ENCODE measurements at regions not wholly inside any gene's neighbourhood (a gene's known extent, or its start where the extent isn't known, plus 50 kb on each side); places are given as distances from the start of the nearest gene placed in this dataset.

GRCh38 chr7:46026741-46027140 lies 105.7 kb upstream of the IGFBP3 start:
- TF ChIP-seq CTCF (IDR thresholded peaks at IDR 0.05; ENCODE audit: low read depth, low read length) (no peak), POLR2A (IDR thresholded peaks at IDR 0.05; ENCODE audit: extremely low read depth, insufficient read length) (no peak)
